ENCODE measurements at regions not wholly inside any gene's neighbourhood (a gene's known extent, or its start where the extent isn't known, plus 50 kb on each side); places are given as distances from the start of the nearest gene placed in this dataset.

- ATAC-seq = no peak
- ChIA-PET POLR2A (no interaction called here), CTCF (no interaction called here)
- DNase-seq = no peak
- Mint-ChIP-seq H3K36me3 (ENCODE audit: low read depth) (no peaks in the 10 kb centered on the region), H3K9me3 (no peaks in the 10 kb centered on the region), H3K27ac (no peak overlapping the region), H3K4me3 (no peak overlapping the region), H3K27me3 (peaks cover 2% of the 10 kb centered on the region), H3K4me1 (ENCODE audit: low read depth) (no peaks in the 10 kb centered on the region)
- intact Hi-C loops (cut with micrococcal nuclease) = no loop called here
- no peak for TF ChIP-seq CTCF (IDR thresholded peaks at IDR 0.05)
These were observed 309.4 kb upstream of the IGFBP3 start for GRCh38 chr7:46230298-46230989.

GRCh38 chr7:46229409-46229808 lies 308.3 kb upstream of the IGFBP3 start:
- DNase-seq = no peak
- Mint-ChIP-seq H3K9me3 (no peaks in the 10 kb centered on the region), H3K36me3 (ENCODE audit: low read depth) (no peaks in the 10 kb centered on the region), H3K4me3 (no peak overlapping the region), H3K4me1 (ENCODE audit: low read depth) (no peaks in the 10 kb centered on the region), H3K27me3 (peaks cover 2% of the 10 kb centered on the region), H3K27ac (no peak overlapping the region)
- no peak for TF ChIP-seq CTCF (IDR thresholded peaks at IDR 0.05)
- CTCF ChIA-PET = no interaction called here
- no peak for ATAC-seq
- intact Hi-C loops (cut with micrococcal nuclease) = no loop called here
- POLR2A ChIA-PET = no interaction called here

- ChIA-PET POLR2A (no interaction called here), CTCF (no interaction called here)
- ATAC-seq (no peak), DNase-seq (no peak)
- intact Hi-C loops (cut with micrococcal nuclease) = no loop called here
- Mint-ChIP-seq H3K4me3 (no peak overlapping the region), H3K36me3 (ENCODE audit: low read depth) (no peaks in the 10 kb centered on the region), H3K9me3 (no peaks in the 10 kb centered on the region), H3K4me1 (ENCODE audit: low read depth) (no peaks in the 10 kb centered on the region), H3K27me3 (peaks cover 2% of the 10 kb centered on the region), H3K27ac (no peak overlapping the region)
- TF ChIP-seq CTCF (IDR thresholded peaks at IDR 0.05) = no peak
These were observed 305.8 kb upstream of the IGFBP3 start for GRCh38 chr7:46226860-46227259.

- CTCF ChIA-PET = no interaction called here
These were observed 303.3 kb upstream of the IGFBP3 start for GRCh38 chr7:46224363-46224762.

More at GRCh38 chr7:46224363-46224762, 303.3 kb upstream of the IGFBP3 start:
- no peak for DNase-seq
- intact Hi-C loops (cut with micrococcal nuclease) = no loop called here
- peaks cover 2% of the 10 kb centered on the region for H3K27me3 Mint-ChIP-seq
- no peak for ATAC-seq
- TF ChIP-seq CTCF (IDR thresholded peaks at IDR 0.05) = no peak
- no peaks in the 10 kb centered on the region for H3K9me3 Mint-ChIP-seq
- POLR2A ChIA-PET = no interaction called here
- no peak overlapping the region for H3K4me3 Mint-ChIP-seq
- no peaks in the 10 kb centered on the region for H3K4me1 Mint-ChIP-seq (ENCODE audit: low read depth)
- H3K27ac Mint-ChIP-seq = no peak overlapping the region
- H3K36me3 Mint-ChIP-seq (ENCODE audit: low read depth) = no peaks in the 10 kb centered on the region
